ENCODE measurements at regions not wholly inside any gene's neighbourhood (a gene's known extent, or its start where the extent isn't known, plus 50 kb on each side); places are given as distances from the start of the nearest gene placed in this dataset.

- no peak for TF ChIP-seq REST (IDR thresholded peaks at IDR 0.05; ENCODE audit: low read depth, low read length)
- TF ChIP-seq MAX (IDR thresholded peaks at IDR 0.05; ENCODE audit: low read depth), result no peak
- no peak for TF ChIP-seq EZH2phosphoT487 (IDR thresholded peaks at IDR 0.05; ENCODE audit: borderline replicate concordance, low read depth)
- TF ChIP-seq EP300 (IDR thresholded peaks at IDR 0.05; ENCODE audit: borderline replicate concordance in 1 of 2, low read depth in 1 of 2, low read length in 1 of 2), result no peak
- TF ChIP-seq CTCF (IDR thresholded peaks at IDR 0.05), result no peak
- TF ChIP-seq GABPA (IDR thresholded peaks at IDR 0.05; ENCODE audit: low read depth), result no peak
- no peak for TF ChIP-seq POLR2AphosphoS5 (IDR thresholded peaks at IDR 0.05; ENCODE audit: low read depth, low read length)
These were observed 180.7 kb upstream of the NRXN3 start for GRCh38 chr14:77989441-77989991.
